Ovary (tissue), 3 donors: ENCODE measurements at regions not wholly inside any gene's neighbourhood (a gene's known extent, or its start where the extent isn't known, plus 50 kb on each side); places are given as distances from the start of the nearest gene placed in this dataset.

ENCODE experiments used
- CTCF ChIP-seq, 3 donors: fragments of 450-650 bp in 2 of 3; fragments of 200-600 bp in 1 of 3; IDR thresholded peaks; one replicate each; pipeline versions ENCODE4 v1.5.1 to v1.8.0; 2016 to 2022; ENCODE audit warnings: antibody characterized with exemption in 3 of 3, mild to moderate bottlenecking in 1 of 3
- EP300 ChIP-seq: sonication (generic); formaldehyde crosslinking; IDR thresholded peaks from one replicate; pipeline ENCODE4 v1.6.1; 2017; ENCODE audit warnings: antibody characterized with exemption
- POLR2A ChIP-seq: fragments of 450-650 bp; IDR thresholded peaks from one replicate; pipeline ENCODE4 v1.6.1; 2017; ENCODE audit warnings: antibody characterized with exemption, mild to moderate bottlenecking, moderate library complexity
- donor health status: DM: no; HTN: no; CAD: no.

DNA sequence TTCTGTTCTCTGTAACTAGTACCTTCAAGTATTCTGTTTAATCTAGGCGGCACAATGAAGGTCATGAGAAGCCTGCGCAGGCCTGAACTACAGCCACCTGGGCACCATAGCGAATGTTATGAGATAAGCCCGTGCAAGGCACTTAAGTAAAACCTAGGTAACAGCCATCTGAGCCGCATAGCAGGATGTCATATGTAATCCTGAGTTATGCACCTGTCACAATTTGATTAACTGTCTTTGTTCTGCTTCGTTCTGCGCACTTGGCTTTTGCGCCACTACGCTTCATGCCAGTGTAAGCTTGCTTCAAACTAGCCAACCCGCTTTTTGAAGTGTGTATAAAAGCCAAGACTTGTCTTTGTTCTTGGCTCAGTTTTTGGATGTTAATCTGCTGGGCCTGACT lies 449.8 kb downstream of the KCNJ18 start:
- TF ChIP-seq EP300 (no peak), CTCF (IDR thresholded peaks at IDR 0.05) (no peak), POLR2A (no peak)
